Type B pancreatic cell (in vitro differentiated cells): ENCODE measurements at regions not wholly inside any gene's neighbourhood (a gene's known extent, or its start where the extent isn't known, plus 50 kb on each side); places are given as distances from the start of the nearest gene placed in this dataset.

Experiments
- DNase-seq: peaks from one replicate; pipeline ENCODE4 v3.0.0; 2021; ENCODE audit warnings: mixed read lengths; ENCODE audit not compliant: unreplicated experiment; ENCODE audit errors: extremely low spot score
- H3K27ac Mint-ChIP-seq: 2 replicates; pipeline ENCODE4 v1.8.0; 2021; ENCODE audit warnings: mild to moderate bottlenecking, mixed read lengths
- H3K27me3 Mint-ChIP-seq: 2 replicates; pipeline ENCODE4 v1.8.0; 2021; ENCODE audit warnings: mixed read lengths
- H3K36me3 Mint-ChIP-seq: 2 replicates; pipeline ENCODE4 v1.8.0; 2021; ENCODE audit warnings: mixed read lengths
- H3K4me1 Mint-ChIP-seq: one replicate; pipeline ENCODE4 v1.8.0; 2021; ENCODE audit warnings: mixed read lengths; ENCODE audit not compliant: unreplicated experiment
- H3K4me3 Mint-ChIP-seq: 2 replicates; pipeline ENCODE4 v1.8.0; 2021; ENCODE audit warnings: mild to moderate bottlenecking, mixed read lengths
- H3K9me3 Mint-ChIP-seq: 2 replicates; pipeline ENCODE4 v1.8.0; 2021; ENCODE audit warnings: mixed read lengths
- TF ChIP-seq, protein P1 (sequence below): fragments of 200-600 bp; sonication (generic); conservative IDR thresholded peaks from 2 replicates; pipeline ENCODE4 v1.5.0; 2021; ENCODE audit warnings: antibody characterized with exemption, mild to moderate bottlenecking

DNA sequence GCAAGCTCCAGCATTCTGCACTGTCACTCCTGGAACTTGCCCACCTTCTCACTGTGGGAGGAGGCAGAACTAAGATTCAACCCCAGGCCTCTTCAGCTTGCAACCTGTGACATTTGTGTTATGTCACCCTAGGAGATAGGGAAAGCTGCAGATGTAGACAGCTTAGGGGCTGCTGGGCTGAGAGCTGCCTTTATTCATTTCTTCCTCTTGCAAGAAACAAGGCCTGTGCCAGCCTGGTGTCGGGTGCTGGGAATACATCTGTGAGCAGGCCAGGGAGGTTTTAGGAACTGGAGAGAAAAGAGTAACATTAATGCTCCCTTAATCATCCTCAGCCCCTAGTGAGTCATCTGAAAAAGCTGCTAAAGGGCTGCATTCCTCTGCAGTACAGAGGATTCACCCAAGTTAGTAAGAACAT is 101.8 kb downstream of the FGF18 start:
- Mint-ChIP-seq H3K36me3 (no peaks in the 10 kb centered on the region), H3K27ac (peak overlapping the region; percentile 84), H3K27me3 (peaks cover 9% of the 10 kb centered on the region), H3K4me1 (peaks cover 24% of the 10 kb centered on the region), H3K4me3 (peak overlapping the region; percentile 40), H3K9me3 (peaks cover 4% of the 10 kb centered on the region)
- TF ChIP-seq, protein P1, sequence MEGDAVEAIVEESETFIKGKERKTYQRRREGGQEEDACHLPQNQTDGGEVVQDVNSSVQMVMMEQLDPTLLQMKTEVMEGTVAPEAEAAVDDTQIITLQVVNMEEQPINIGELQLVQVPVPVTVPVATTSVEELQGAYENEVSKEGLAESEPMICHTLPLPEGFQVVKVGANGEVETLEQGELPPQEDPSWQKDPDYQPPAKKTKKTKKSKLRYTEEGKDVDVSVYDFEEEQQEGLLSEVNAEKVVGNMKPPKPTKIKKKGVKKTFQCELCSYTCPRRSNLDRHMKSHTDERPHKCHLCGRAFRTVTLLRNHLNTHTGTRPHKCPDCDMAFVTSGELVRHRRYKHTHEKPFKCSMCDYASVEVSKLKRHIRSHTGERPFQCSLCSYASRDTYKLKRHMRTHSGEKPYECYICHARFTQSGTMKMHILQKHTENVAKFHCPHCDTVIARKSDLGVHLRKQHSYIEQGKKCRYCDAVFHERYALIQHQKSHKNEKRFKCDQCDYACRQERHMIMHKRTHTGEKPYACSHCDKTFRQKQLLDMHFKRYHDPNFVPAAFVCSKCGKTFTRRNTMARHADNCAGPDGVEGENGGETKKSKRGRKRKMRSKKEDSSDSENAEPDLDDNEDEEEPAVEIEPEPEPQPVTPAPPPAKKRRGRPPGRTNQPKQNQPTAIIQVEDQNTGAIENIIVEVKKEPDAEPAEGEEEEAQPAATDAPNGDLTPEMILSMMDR, result no peak
- DNase-seq, result no peak

DNA sequence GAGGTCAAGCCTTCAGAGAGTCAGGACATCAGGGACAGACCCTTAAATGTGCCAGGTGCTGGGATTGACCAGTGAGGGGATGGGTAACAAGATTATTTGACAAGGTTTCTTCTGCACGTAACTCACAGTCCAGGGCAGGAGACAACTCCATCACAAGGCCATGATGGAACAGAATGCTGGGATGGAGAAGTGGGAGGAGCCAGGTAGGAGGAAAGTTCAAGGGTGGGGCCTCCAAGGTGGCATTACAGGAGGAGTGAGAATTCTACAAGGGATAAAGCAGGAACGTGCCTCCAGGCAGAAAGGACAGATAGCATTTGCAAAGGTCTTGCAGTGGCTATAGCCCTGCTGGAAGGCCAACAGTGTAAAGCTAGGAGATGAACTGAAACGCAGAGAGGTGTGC is 102.2 kb downstream of the FGF18 start:
- TF ChIP-seq, protein P1, result no peak
- Mint-ChIP-seq H3K27ac (peak overlapping the region; percentile 84), H3K36me3 (no peaks in the 10 kb centered on the region), H3K4me3 (peak overlapping the region; percentile 40), H3K4me1 (peaks cover 24% of the 10 kb centered on the region), H3K27me3 (peaks cover 9% of the 10 kb centered on the region), H3K9me3 (peaks cover 4% of the 10 kb centered on the region)
- DNase-seq, result no peak

DNA sequence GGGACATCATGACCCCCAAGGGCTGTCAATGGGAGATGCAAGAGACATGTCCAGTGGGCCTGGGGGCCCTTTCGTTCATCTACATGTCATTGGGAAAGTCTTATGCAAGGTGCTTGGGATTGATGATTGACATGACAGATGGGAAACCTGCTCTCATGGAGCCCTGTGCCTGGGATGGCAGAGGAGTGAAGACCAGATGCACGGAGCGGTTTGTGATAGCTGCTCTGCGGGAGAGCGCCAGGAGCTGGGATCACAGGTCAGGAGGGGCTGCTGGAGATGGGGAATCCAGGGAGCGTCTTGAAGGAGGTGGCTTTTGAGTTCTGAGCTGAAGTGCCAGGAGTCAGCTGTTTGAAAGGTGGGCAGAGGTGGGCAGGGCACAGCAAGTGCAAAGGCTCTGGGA is 104.3 kb downstream of the FGF18 start:
- peaks cover 9% of the 10 kb centered on the region for H3K27me3 Mint-ChIP-seq
- H3K27ac Mint-ChIP-seq, result no peak overlapping the region
- H3K9me3 Mint-ChIP-seq, result peaks cover 4% of the 10 kb centered on the region
- no peaks in the 10 kb centered on the region for H3K36me3 Mint-ChIP-seq
- DNase-seq, result no peak
- peaks cover 21% of the 10 kb centered on the region for H3K4me1 Mint-ChIP-seq
- TF ChIP-seq, protein P1, result no peak
- H3K4me3 Mint-ChIP-seq, result no peak overlapping the region

DNA sequence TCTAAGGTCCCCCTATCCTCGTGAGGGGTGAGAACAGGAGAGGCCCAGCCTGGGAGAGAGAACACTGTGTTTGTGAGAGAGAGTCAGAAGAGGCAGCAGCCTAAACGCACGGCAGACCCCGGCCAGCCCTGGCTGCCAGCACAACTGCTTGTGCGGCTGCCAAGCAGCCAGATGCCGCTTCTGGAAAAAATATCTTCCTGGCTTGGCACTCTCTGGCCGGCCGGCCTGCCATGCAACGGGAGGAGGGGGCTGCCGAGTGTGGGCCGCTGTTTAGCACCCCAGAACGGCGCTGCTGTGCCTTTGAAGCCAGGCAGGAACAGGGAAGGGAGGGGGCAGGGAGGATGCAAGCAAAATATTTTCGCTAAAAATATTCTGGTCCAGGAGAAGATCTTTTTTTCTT is 105.0 kb downstream of the FGF18 start:
- peaks cover 4% of the 10 kb centered on the region for H3K9me3 Mint-ChIP-seq
- H3K27me3 Mint-ChIP-seq, result peaks cover 6% of the 10 kb centered on the region
- no peak overlapping the region for H3K4me3 Mint-ChIP-seq
- TF ChIP-seq, protein P1, result no peak
- H3K27ac Mint-ChIP-seq, result no peak overlapping the region
- no peaks in the 10 kb centered on the region for H3K36me3 Mint-ChIP-seq
- H3K4me1 Mint-ChIP-seq, result peaks cover 18% of the 10 kb centered on the region
- no peak for DNase-seq

DNA sequence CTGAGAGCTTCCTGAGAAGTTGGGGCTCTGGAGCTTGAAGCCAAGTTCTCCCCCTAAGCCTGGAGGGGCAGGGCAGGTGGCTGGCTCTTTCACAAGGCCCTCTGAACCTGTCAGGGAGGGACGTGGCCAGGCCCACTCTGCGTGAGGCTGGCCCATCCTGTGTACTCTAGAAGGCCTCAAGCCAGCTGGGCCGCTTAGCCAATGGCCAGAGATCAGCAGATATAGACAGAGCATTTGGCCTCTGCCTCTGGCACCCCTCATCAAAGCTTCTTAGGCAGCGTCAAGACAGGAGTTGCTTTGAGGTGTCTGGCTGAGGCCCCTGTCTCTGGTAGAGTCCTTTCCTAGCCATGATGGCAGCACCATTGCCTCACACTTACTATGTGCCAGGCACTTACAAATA is 105.6 kb downstream of the FGF18 start:
- Mint-ChIP-seq H3K27me3 (peaks cover 5% of the 10 kb centered on the region), H3K4me1 (peaks cover 13% of the 10 kb centered on the region), H3K4me3 (no peak overlapping the region), H3K36me3 (no peaks in the 10 kb centered on the region), H3K27ac (no peak overlapping the region), H3K9me3 (peaks cover 4% of the 10 kb centered on the region)
- no peak for DNase-seq
- TF ChIP-seq, protein P1, result no peak

DNA sequence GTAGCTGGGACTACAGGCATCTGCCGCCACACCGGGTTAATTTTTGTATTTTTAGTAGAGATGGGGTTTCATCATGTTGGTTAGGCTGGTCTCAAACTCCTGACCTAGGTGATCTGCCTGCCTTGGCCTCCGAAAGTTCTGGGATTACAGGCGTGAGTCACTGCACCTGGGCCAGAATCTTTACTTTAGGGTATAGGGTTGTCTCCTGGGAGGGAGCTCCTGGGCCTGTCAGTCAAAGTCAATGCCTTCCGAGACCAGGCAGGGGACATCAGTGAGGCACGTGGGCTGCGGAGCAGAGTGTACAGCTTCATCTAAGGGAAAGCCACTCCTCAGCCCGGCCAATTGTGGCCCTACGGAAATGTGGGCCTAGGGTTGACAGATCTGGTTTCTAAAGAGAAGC is 108.6 kb downstream of the FGF18 start:
- TF ChIP-seq, protein P1, result no peak
- H3K27ac Mint-ChIP-seq, result no peak overlapping the region
- H3K4me1 Mint-ChIP-seq, result peaks cover 5% of the 10 kb centered on the region
- H3K36me3 Mint-ChIP-seq, result no peaks in the 10 kb centered on the region
- H3K4me3 Mint-ChIP-seq, result no peak overlapping the region
- no peaks in the 10 kb centered on the region for H3K9me3 Mint-ChIP-seq
- DNase-seq, result no peak
- no peaks in the 10 kb centered on the region for H3K27me3 Mint-ChIP-seq
